ENCODE measurements at regions not wholly inside any gene's neighbourhood (a gene's known extent, or its start where the extent isn't known, plus 50 kb on each side); places are given as distances from the start of the nearest gene placed in this dataset.
"Not testable (repeated sequence)": the region's sequence is repeated elsewhere in the genome, so short reads cannot be mapped to it uniquely, and the experiment has no call there.

- H3K4me3 ChIP-seq (ENCODE audit: low read length); H3K27me3 ChIP-seq (ENCODE audit: insufficient read depth, low read length); H3K4me1 ChIP-seq (ENCODE audit: insufficient read depth, low read length); H3K36me3 ChIP-seq (ENCODE audit: insufficient read depth, low read depth, low read length); H3K9ac ChIP-seq (ENCODE audit: low read depth, low read length); H3K27ac ChIP-seq (ENCODE audit: low read length): not testable (repeated sequence)
- peaks cover 89% of the 10 kb centered on the region for H3K9me3 ChIP-seq (ENCODE audit: insufficient read depth, low read depth, low read length)
Measured at GRCh38 chr14:106196459-106196858, 670.1 kb downstream of the TMEM121 start.

- not testable (repeated sequence) for H3K27me3 ChIP-seq (ENCODE audit: insufficient read depth, low read length); H3K4me3 ChIP-seq (ENCODE audit: low read length); H3K4me1 ChIP-seq (ENCODE audit: insufficient read depth, low read length); H3K36me3 ChIP-seq (ENCODE audit: insufficient read depth, low read depth, low read length); H3K9ac ChIP-seq (ENCODE audit: low read depth, low read length); H3K27ac ChIP-seq (ENCODE audit: low read length)
- H3K9me3 ChIP-seq (ENCODE audit: insufficient read depth, low read depth, low read length), result peaks cover 89% of the 10 kb centered on the region
Measured at GRCh38 chr14:106197264-106197663, 670.9 kb downstream of the TMEM121 start.

- Histone ChIP-seq H3K4me1 (ENCODE audit: insufficient read depth, low read length) (no peaks in the 10 kb centered on the region), H3K9me3 (ENCODE audit: insufficient read depth, low read depth, low read length) (peaks cover 96% of the 10 kb centered on the region), H3K4me3 (ENCODE audit: low read length) (no peak overlapping the region), H3K27me3 (ENCODE audit: insufficient read depth, low read length) (no peaks in the 10 kb centered on the region), H3K36me3 (ENCODE audit: insufficient read depth, low read depth, low read length) (no peaks in the 10 kb centered on the region), H3K9ac (ENCODE audit: low read depth, low read length) (no peak overlapping the region), H3K27ac (ENCODE audit: low read length) (no peak overlapping the region)
Measured at GRCh38 chr14:106199097-106199496, 672.7 kb downstream of the TMEM121 start.

- no peaks in the 10 kb centered on the region for H3K4me1 ChIP-seq (ENCODE audit: insufficient read depth, low read length)
- no peak overlapping the region for H3K9ac ChIP-seq (ENCODE audit: low read depth, low read length)
- no peak overlapping the region for H3K27ac ChIP-seq (ENCODE audit: low read length)
- H3K4me3 ChIP-seq (ENCODE audit: low read length), result peak overlapping the region; percentile 32; the same call in 1 of the 2 replicates
- no peaks in the 10 kb centered on the region for H3K36me3 ChIP-seq (ENCODE audit: insufficient read depth, low read depth, low read length)
- peaks cover 96% of the 10 kb centered on the region for H3K9me3 ChIP-seq (ENCODE audit: insufficient read depth, low read depth, low read length)
- no peaks in the 10 kb centered on the region for H3K27me3 ChIP-seq (ENCODE audit: insufficient read depth, low read length)
Measured at GRCh38 chr14:106200541-106201315, 674.3 kb downstream of the TMEM121 start.

- H3K4me1 ChIP-seq (ENCODE audit: insufficient read depth, low read length), result no peaks in the 10 kb centered on the region
- H3K9me3 ChIP-seq (ENCODE audit: insufficient read depth, low read depth, low read length), result peaks cover 98% of the 10 kb centered on the region
- H3K4me3 ChIP-seq (ENCODE audit: low read length), result 0 out of 2 replicates have a peak overlapping the region, but pooled peaks have one; percentile 32
- H3K27ac ChIP-seq (ENCODE audit: low read length), result no peak overlapping the region
- H3K36me3 ChIP-seq (ENCODE audit: insufficient read depth, low read depth, low read length), result no peaks in the 10 kb centered on the region
- no peaks in the 10 kb centered on the region for H3K27me3 ChIP-seq (ENCODE audit: insufficient read depth, low read length)
- no peak overlapping the region for H3K9ac ChIP-seq (ENCODE audit: low read depth, low read length)
Measured at GRCh38 chr14:106201376-106201775, 675.0 kb downstream of the TMEM121 start.

GRCh38 chr14:106203438-106203837 is 677.1 kb downstream of the TMEM121 start:
- no peaks in the 10 kb centered on the region for H3K27me3 ChIP-seq (ENCODE audit: insufficient read depth, low read length)
- H3K4me3 ChIP-seq (ENCODE audit: low read length), result no peak overlapping the region
- no peaks in the 10 kb centered on the region for H3K36me3 ChIP-seq (ENCODE audit: insufficient read depth, low read depth, low read length)
- H3K9ac ChIP-seq (ENCODE audit: low read depth, low read length), result no peak overlapping the region
- H3K9me3 ChIP-seq (ENCODE audit: insufficient read depth, low read depth, low read length), result peaks cover 100% of the 10 kb centered on the region
- no peak overlapping the region for H3K27ac ChIP-seq (ENCODE audit: low read length)
- H3K4me1 ChIP-seq (ENCODE audit: insufficient read depth, low read length), result no peaks in the 10 kb centered on the region

- Histone ChIP-seq H3K36me3 (ENCODE audit: insufficient read depth, low read depth, low read length) (no peaks in the 10 kb centered on the region), H3K9me3 (ENCODE audit: insufficient read depth, low read depth, low read length) (peaks cover 100% of the 10 kb centered on the region), H3K4me1 (ENCODE audit: insufficient read depth, low read length) (no peaks in the 10 kb centered on the region), H3K27ac (ENCODE audit: low read length) (no peak overlapping the region), H3K27me3 (ENCODE audit: insufficient read depth, low read length) (no peaks in the 10 kb centered on the region), H3K9ac (ENCODE audit: low read depth, low read length) (no peak overlapping the region), H3K4me3 (ENCODE audit: low read length) (no peak overlapping the region)
Measured at GRCh38 chr14:106204063-106204462, 677.7 kb downstream of the TMEM121 start.

- H3K27ac ChIP-seq (ENCODE audit: low read length), result no peak overlapping the region
- no peaks in the 10 kb centered on the region for H3K4me1 ChIP-seq (ENCODE audit: insufficient read depth, low read length)
Measured at GRCh38 chr14:106207316-106207715, 680.9 kb downstream of the TMEM121 start.

GRCh38 chr14:106208794-106209193 is 682.4 kb downstream of the TMEM121 start:
- Histone ChIP-seq H3K9me3 (ENCODE audit: insufficient read depth, low read depth, low read length) (peaks cover 98% of the 10 kb centered on the region), H3K4me3 (ENCODE audit: low read length) (no peak overlapping the region; the same call in 1 of the 2 replicates), H3K27me3 (ENCODE audit: insufficient read depth, low read length) (no peaks in the 10 kb centered on the region), H3K27ac (ENCODE audit: low read length) (no peak overlapping the region), H3K36me3 (ENCODE audit: insufficient read depth, low read depth, low read length) (no peaks in the 10 kb centered on the region), H3K9ac (ENCODE audit: low read depth, low read length) (no peak overlapping the region), H3K4me1 (ENCODE audit: insufficient read depth, low read length) (no peaks in the 10 kb centered on the region)

More at GRCh38 chr14:106207316-106207715, 680.9 kb downstream of the TMEM121 start:
- Histone ChIP-seq H3K9ac (ENCODE audit: low read depth, low read length) (no peak overlapping the region), H3K27me3 (ENCODE audit: insufficient read depth, low read length) (no peaks in the 10 kb centered on the region), H3K9me3 (ENCODE audit: insufficient read depth, low read depth, low read length) (peaks cover 100% of the 10 kb centered on the region), H3K36me3 (ENCODE audit: insufficient read depth, low read depth, low read length) (no peaks in the 10 kb centered on the region), H3K4me3 (ENCODE audit: low read length) (no peak overlapping the region)

- H3K4me1 ChIP-seq (ENCODE audit: insufficient read depth, low read length), result no peaks in the 10 kb centered on the region
- no peak overlapping the region for H3K4me3 ChIP-seq (ENCODE audit: low read length)
- no peaks in the 10 kb centered on the region for H3K36me3 ChIP-seq (ENCODE audit: insufficient read depth, low read depth, low read length)
- no peak overlapping the region for H3K27ac ChIP-seq (ENCODE audit: low read length)
- peaks cover 98% of the 10 kb centered on the region for H3K9me3 ChIP-seq (ENCODE audit: insufficient read depth, low read depth, low read length)
- no peaks in the 10 kb centered on the region for H3K27me3 ChIP-seq (ENCODE audit: insufficient read depth, low read length)
- H3K9ac ChIP-seq (ENCODE audit: low read depth, low read length), result no peak overlapping the region
Measured at GRCh38 chr14:106209755-106210154, 683.4 kb downstream of the TMEM121 start.

GRCh38 chr14:106210650-106211049 is 684.3 kb downstream of the TMEM121 start:
- H3K27ac ChIP-seq (ENCODE audit: low read length), result no peak overlapping the region
- H3K27me3 ChIP-seq (ENCODE audit: insufficient read depth, low read length), result no peaks in the 10 kb centered on the region
- H3K4me3 ChIP-seq (ENCODE audit: low read length), result no peak overlapping the region
- H3K4me1 ChIP-seq (ENCODE audit: insufficient read depth, low read length), result no peaks in the 10 kb centered on the region
- no peaks in the 10 kb centered on the region for H3K36me3 ChIP-seq (ENCODE audit: insufficient read depth, low read depth, low read length)
- H3K9me3 ChIP-seq (ENCODE audit: insufficient read depth, low read depth, low read length), result peaks cover 98% of the 10 kb centered on the region
- H3K9ac ChIP-seq (ENCODE audit: low read depth, low read length), result no peak overlapping the region

- H3K27me3 ChIP-seq (ENCODE audit: insufficient read depth, low read length), result no peaks in the 10 kb centered on the region
- H3K9me3 ChIP-seq (ENCODE audit: insufficient read depth, low read depth, low read length), result peaks cover 96% of the 10 kb centered on the region
- no peak overlapping the region for H3K27ac ChIP-seq (ENCODE audit: low read length)
- H3K36me3 ChIP-seq (ENCODE audit: insufficient read depth, low read depth, low read length), result no peaks in the 10 kb centered on the region
- no peak overlapping the region for H3K9ac ChIP-seq (ENCODE audit: low read depth, low read length)
- no peak overlapping the region for H3K4me3 ChIP-seq (ENCODE audit: low read length)
- no peaks in the 10 kb centered on the region for H3K4me1 ChIP-seq (ENCODE audit: insufficient read depth, low read length)
Measured at GRCh38 chr14:106211334-106211900, 685.0 kb downstream of the TMEM121 start.
